HG02870 (cell line): ENCODE measurements at regions not wholly inside any gene's neighbourhood (a gene's known extent, or its start where the extent isn't known, plus 50 kb on each side); places are given as distances from the start of the nearest gene placed in this dataset.
A peak's percentile ranks its signal among the peaks of the same experiment; 100 is the strongest.

Source experiments
- ATAC-seq: cut with Tn5 transposase; IDR thresholded peaks from one replicate; pipeline ENCODE4 v1.9.1; 2021; ENCODE audit warnings: mild to moderate bottlenecking, moderate library complexity; ENCODE audit not compliant: unreplicated experiment

- no peak for ATAC-seq
Observed at GRCh38 chr1:81498471-81499462, 302.0 kb upstream of the ADGRL2 start.

GRCh38 chr1:81496349-81496748 lies 304.4 kb upstream of the ADGRL2 start:
- no peak for ATAC-seq

GRCh38 chr1:81493102-81493869 lies 307.4 kb upstream of the ADGRL2 start:
- no peak for ATAC-seq

- no peak for ATAC-seq
Observed at GRCh38 chr1:81492628-81493027, 308.1 kb upstream of the ADGRL2 start.

- ATAC-seq: no peak
Observed at GRCh38 chr1:81490614-81491013, 310.1 kb upstream of the ADGRL2 start.

GRCh38 chr1:81489372-81489934 lies 311.3 kb upstream of the ADGRL2 start:
- ATAC-seq: no peak

- ATAC-seq: peak; percentile 65
Observed at GRCh38 chr1:81484284-81484683, 316.4 kb upstream of the ADGRL2 start.

- ATAC-seq: no peak
Observed at GRCh38 chr1:81478219-81478618, 322.5 kb upstream of the ADGRL2 start.

GRCh38 chr1:81477710-81478109 lies 323.0 kb upstream of the ADGRL2 start:
- no peak for ATAC-seq

- no peak for ATAC-seq
Observed at GRCh38 chr1:81472387-81472786, 328.3 kb upstream of the ADGRL2 start.

GRCh38 chr1:81471255-81471654 lies 329.5 kb upstream of the ADGRL2 start:
- ATAC-seq: no peak

GRCh38 chr1:81470275-81470674 lies 330.5 kb upstream of the ADGRL2 start:
- ATAC-seq: no peak

- no peak for ATAC-seq
Observed at GRCh38 chr1:81467383-81467782, 333.4 kb upstream of the ADGRL2 start.

- no peak for ATAC-seq
Observed at GRCh38 chr1:81466961-81467360, 333.8 kb upstream of the ADGRL2 start.

GRCh38 chr1:81463936-81464837 lies 336.5 kb upstream of the ADGRL2 start:
- ATAC-seq: no peak

GRCh38 chr1:81459043-81459442 lies 341.7 kb upstream of the ADGRL2 start:
- ATAC-seq: no peak

GRCh38 chr1:81458186-81458585 lies 342.5 kb upstream of the ADGRL2 start:
- no peak for ATAC-seq

GRCh38 chr1:81455481-81455880 lies 345.3 kb upstream of the ADGRL2 start:
- no peak for ATAC-seq

GRCh38 chr1:81453971-81454370 lies 346.8 kb upstream of the ADGRL2 start:
- ATAC-seq: no peak

GRCh38 chr1:81453367-81453703 lies 347.4 kb upstream of the ADGRL2 start:
- no peak for ATAC-seq
